ENCODE measurements at regions not wholly inside any gene's neighbourhood (a gene's known extent, or its start where the extent isn't known, plus 50 kb on each side); places are given as distances from the start of the nearest gene placed in this dataset.
"Not testable (repeated sequence)": the region's sequence is repeated elsewhere in the genome, so short reads cannot be mapped to it uniquely, and the experiment has no call there.

DNA sequence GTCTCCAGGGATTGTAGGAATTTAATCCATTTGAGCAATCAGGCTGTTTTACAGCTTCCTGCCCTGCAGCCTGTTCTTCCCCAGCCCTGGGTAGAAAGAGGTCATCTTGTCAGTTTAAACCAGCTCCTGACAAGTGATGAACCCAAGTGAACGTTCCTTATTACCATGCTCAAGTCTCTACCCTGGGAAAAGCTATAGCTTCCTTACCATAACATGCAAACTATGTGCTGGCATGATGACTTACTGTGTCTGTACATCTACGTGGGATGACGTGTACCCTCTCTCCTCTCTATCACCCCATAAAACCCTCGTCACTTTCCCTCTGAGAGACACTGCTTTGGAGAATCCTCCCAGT, 452.2 kb downstream of the XYLT1 start:
- no peak for DNase-seq

GRCh38 chr16:17019366-17019765, 451.4 kb downstream of the XYLT1 start:
- no peak for DNase-seq

- no peak for DNase-seq
Measured at GRCh38 chr16:17023606-17024005, 447.2 kb downstream of the XYLT1 start.

DNA sequence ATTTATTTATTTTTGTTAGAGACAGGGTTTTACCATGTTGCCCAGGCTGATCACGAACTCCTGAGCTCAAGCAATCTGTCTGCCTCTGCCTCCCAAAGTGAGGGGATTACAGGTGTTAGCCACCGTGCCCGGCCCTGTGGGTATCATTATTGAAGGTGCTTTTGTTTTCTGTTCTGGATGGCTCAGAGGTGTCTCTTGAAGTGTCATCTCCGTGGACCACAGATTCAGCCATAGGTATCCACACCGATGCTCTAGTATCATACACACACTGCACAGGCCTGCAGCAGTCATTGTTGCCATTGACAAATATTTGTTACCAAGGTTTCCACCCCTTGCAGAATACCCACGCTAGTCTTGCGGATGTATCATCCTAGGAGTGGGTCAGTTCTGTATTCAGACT, 446.2 kb downstream of the XYLT1 start:
- no peak for DNase-seq

DNA sequence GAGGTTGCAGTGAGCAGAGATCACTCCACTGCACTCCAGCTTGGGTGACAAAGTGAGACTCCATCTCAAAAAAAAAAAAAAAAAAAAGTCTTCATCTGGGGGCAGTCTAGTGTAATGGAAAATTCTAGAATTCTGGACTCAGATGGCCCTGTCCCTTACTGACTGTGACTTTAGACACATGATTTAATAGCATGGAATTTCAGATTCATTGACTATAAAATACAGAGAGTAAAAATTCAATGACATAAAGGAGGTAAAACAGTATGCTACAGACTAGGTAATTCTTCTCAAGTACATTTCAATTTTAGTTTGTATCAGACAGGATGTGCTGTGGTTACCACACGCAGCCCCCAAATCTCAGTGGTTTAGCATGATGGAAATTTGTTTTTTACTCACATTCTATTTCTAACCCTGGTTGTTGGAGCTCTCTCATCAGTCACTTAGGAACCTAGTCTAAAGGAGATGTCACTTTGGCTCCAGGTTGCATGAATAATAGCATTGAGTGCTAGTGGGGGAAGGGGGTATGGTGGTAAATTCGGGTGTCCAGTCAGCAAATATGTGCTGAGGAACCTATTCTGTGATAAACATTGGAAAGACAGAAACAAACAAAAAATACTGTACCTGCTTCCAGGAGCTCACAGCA, 444.0 kb downstream of the XYLT1 start:
- no peak for DNase-seq

GRCh38 chr16:17027488-17028129, 443.2 kb downstream of the XYLT1 start:
- DNase-seq = no peak

GRCh38 chr16:17029602-17030350, 441.0 kb downstream of the XYLT1 start:
- DNase-seq = no peak

DNA sequence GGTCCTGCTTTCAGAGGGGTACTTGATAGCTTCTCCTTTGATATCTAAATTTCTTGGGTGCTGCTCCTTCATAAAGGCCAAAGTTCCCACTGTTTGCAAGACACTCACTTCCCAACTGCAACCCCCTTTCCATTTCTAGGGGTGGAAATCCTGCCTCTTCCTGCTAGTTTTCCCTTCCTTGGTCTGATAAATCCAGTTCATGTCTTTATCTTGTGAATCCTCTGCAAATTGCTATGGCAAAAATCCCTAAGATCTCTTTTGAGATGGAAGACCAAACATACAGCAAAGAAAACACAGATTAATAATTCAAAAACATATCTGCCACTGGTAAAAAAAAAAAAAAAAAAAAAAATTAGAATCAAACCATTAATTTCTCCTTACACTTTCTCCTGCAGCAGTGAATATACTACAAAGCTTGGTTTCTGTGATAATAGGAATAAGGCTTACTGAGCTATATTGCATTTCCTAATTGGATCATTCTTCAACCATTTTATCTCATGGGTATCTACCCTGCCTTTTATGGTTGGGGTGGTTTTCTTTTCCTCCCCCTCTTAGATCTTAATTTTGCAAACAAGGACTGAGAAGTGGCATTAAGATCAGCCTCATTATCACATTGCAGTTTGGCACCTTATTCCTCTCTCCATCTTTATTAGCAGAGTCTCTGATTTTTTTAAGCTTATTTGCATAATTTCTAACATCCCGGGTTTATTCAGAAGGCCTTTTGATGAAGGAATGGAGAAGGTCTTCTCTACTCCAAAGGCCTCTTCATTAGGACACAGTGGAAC, 439.1 kb downstream of the XYLT1 start:
- DNase-seq = no peak

GRCh38 chr16:17032332-17032731, 438.4 kb downstream of the XYLT1 start:
- DNase-seq = no peak

DNA sequence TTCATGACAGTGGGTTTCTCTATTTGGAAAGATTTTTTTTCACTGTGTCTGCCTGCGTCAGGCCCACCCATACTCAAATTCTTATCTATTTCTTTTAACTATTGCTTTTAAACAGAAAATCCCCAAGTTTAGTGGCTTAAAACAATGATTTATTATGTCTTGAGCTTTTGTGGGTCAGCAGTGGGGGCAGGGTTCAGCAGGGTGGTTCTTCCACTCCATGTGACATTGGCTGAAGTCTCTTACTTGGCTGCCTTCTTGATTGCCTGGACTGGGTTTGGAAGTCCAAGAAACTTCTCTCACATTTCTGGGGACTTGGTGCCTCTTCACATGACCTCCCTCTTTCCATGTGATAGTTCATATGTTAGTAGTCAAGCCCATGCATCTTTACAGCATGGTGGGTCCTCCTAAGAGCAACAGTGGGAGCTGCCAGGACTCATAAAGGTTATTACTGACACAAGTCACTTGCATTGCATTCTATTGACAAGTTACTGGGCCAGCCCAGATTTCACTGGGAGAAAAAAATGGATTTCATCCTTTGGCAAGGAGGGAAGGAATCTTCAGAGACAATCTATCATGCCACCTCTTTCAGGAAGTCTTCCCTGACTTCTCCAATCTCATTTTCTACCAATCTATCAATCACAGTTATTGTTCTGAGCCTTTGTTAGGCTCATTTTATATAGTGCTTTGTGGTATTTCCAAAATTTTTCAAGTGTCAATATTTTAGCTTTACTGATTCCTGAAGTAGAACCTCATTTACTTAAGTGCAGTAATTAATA, 436.1 kb downstream of the XYLT1 start:
- no peak for DNase-seq

GRCh38 chr16:17037499-17037898, 433.3 kb downstream of the XYLT1 start:
- DNase-seq = no peak

DNA sequence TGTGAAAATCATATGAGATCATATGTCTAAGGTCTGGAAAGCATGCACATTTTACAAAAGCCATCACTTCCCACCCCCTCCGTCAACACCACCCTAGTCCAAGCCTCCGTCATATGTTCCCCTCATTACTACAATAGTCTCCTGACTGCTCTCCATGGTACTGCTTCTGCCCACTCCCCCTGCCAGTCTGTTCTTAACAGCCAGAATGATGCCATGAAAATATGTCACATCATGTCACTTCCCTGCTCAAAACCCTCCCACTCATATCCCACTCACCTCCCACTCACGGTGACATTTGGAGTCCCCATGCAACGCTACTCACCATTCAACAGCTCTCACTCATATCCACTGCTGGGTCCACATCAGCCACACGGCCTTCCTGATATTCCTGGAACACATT, 432.3 kb downstream of the XYLT1 start:
- DNase-seq = no peak

GRCh38 chr16:17049109-17049508, 421.7 kb downstream of the XYLT1 start:
- not testable (repeated sequence) for DNase-seq

GRCh38 chr16:17050468-17050867, 420.3 kb downstream of the XYLT1 start:
- no peak for DNase-seq

All from NCI-H345 (cell line).